Neural cell (in vitro differentiated cells): ENCODE measurements at regions not wholly inside any gene's neighbourhood (a gene's known extent, or its start where the extent isn't known, plus 50 kb on each side); places are given as distances from the start of the nearest gene placed in this dataset.

Experiments
- SMC3 ChIP-seq: fragments of 450-650 bp; conservative IDR thresholded peaks from 2 replicates; pipeline ENCODE4 v1.6.1; 2014; ENCODE audit warnings: antibody characterized with exemption, mild to moderate bottlenecking, moderate library complexity; ENCODE audit not compliant: poor library complexity
- TF ChIP-seq, protein P1 (sequence below): fragments of 450-650 bp; IDR thresholded peaks from 2 replicates; pipeline ENCODE4 v1.5.1; 2014; ENCODE audit warnings: antibody characterized with exemption, mild to moderate bottlenecking, moderate library complexity; ENCODE audit not compliant: poor library complexity, severe bottlenecking

DNA sequence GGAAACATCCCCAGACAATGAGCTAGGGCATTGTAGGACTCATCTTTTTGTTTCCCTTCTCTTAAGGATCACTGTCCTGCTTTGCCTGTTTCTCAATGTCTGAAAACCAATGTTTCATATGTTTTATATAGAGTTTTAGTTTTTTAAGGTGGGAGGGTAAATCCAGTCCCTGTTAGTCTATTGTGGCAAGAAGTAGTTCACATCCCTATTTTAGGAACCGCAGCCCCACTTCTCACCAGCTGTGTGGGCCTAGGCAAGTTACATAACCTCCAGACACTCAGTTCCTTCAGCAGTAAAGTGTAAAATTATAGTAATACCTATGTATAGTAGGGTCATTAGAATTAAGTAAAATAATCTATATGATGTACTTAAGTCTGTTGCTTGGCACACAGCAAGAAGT, 105.8 kb upstream of the WLS start:
- TF ChIP-seq SMC3: no peak
- TF ChIP-seq, protein P1, sequence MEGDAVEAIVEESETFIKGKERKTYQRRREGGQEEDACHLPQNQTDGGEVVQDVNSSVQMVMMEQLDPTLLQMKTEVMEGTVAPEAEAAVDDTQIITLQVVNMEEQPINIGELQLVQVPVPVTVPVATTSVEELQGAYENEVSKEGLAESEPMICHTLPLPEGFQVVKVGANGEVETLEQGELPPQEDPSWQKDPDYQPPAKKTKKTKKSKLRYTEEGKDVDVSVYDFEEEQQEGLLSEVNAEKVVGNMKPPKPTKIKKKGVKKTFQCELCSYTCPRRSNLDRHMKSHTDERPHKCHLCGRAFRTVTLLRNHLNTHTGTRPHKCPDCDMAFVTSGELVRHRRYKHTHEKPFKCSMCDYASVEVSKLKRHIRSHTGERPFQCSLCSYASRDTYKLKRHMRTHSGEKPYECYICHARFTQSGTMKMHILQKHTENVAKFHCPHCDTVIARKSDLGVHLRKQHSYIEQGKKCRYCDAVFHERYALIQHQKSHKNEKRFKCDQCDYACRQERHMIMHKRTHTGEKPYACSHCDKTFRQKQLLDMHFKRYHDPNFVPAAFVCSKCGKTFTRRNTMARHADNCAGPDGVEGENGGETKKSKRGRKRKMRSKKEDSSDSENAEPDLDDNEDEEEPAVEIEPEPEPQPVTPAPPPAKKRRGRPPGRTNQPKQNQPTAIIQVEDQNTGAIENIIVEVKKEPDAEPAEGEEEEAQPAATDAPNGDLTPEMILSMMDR: no peak
